ENCODE measurements at regions not wholly inside any gene's neighbourhood (a gene's known extent, or its start where the extent isn't known, plus 50 kb on each side); places are given as distances from the start of the nearest gene placed in this dataset.

DNA sequence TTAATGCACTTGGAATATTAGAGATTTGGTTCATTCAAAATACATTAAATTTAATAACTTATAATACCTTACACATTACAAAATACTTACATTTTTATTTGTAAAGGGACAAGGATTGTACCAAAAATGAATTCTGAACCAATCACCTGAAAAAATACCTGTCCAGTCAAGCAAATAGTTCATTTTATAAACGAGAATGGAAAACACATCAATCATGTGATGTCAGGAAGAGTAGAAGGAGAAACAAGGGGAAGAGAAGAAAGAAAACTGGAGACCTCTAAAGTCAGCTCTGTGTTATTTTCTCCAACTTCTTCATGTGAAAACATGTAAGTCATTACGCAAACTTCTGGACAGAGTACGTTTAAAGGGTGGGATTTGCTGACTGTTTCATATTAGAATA, 989.0 kb upstream of the NUDT12 start:
- TF ChIP-seq CTCF (IDR thresholded peaks at IDR 0.05) (no peak), POLR2A (IDR thresholded peaks at IDR 0.05) (no peak)
